IPS-20b (cell line): ENCODE measurements at regions not wholly inside any gene's neighbourhood (a gene's known extent, or its start where the extent isn't known, plus 50 kb on each side); places are given as distances from the start of the nearest gene placed in this dataset.

Source experiments
- H3K27ac ChIP-seq: one replicate; pipeline ENCODE4 v1.5.1; 2013; ENCODE audit warnings: low read length
- H3K27me3 ChIP-seq: 2 replicates; pipeline ENCODE4 v1.6.1; 2013; ENCODE audit warnings: mild to moderate bottlenecking, low read length, inconsistent platforms; ENCODE audit not compliant: insufficient read depth
- H3K36me3 ChIP-seq: 2 replicates; pipeline ENCODE4 v1.6.1; 2013; ENCODE audit warnings: low read depth, mild to moderate bottlenecking, inconsistent platforms, low read length, moderate library complexity; ENCODE audit not compliant: insufficient read depth
- H3K4me1 ChIP-seq: 2 replicates; pipeline ENCODE4 v1.6.1; 2013; ENCODE audit warnings: mild to moderate bottlenecking, control low read depth, inconsistent platforms, low read length, moderate library complexity; ENCODE audit not compliant: insufficient read depth
- H3K4me3 ChIP-seq: 2 replicates; pipeline ENCODE4 v1.5.1; 2013; ENCODE audit warnings: mild to moderate bottlenecking, low read length, inconsistent platforms
- H3K9ac ChIP-seq: 2 replicates; pipeline ENCODE4 v1.6.1; 2013; ENCODE audit warnings: low read depth, mild to moderate bottlenecking, inconsistent platforms, low read length, moderate library complexity
- H3K9me3 ChIP-seq: 2 replicates; pipeline ENCODE4 v1.6.1; 2013; ENCODE audit warnings: mild to moderate bottlenecking, low read depth, low read length, inconsistent platforms; ENCODE audit not compliant: insufficient read depth

GRCh38 chr13:73599232-73600128 is 534.7 kb downstream of the KLF12 start:
- Histone ChIP-seq H3K9me3 (no peaks in the 10 kb centered on the region), H3K27ac (no peak overlapping the region), H3K36me3 (no peaks in the 10 kb centered on the region), H3K4me3 (no peak overlapping the region), H3K27me3 (no peaks in the 10 kb centered on the region), H3K9ac (no peak overlapping the region), H3K4me1 (no peaks in the 10 kb centered on the region)

DNA sequence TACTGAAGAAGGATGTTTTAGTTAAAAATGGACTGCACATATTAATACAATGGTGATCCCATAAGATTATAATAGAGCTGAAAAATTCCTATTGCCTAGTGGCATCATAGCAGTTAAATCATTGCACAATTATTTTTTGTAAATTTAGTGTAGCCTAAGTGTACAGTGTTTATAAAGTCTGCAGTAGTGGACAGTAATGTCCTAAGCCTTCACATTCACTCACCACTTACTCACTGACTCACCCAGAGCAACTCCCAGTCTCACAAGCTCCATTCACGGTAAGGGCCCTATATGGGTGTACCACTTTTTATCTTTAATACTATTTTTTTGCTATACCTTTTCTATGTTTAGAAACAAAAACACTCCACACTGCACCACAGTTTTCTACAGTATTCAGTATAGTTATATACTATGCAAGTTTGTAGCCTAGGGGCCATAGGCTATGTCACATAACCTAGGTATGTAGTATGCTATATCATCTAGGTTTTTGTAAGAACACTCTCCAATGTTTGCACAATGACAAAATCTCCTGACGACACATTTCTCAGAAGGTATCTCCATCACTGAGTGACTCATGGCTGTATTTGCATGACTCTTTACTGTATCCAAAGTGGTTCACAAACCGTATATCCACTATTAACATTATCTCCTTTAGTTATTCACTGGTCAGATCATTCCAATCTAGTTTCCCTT is 536.0 kb downstream of the KLF12 start:
- Histone ChIP-seq H3K4me1 (no peaks in the 10 kb centered on the region), H3K27me3 (no peaks in the 10 kb centered on the region), H3K4me3 (no peak overlapping the region), H3K36me3 (no peaks in the 10 kb centered on the region), H3K27ac (no peak overlapping the region), H3K9me3 (no peaks in the 10 kb centered on the region), H3K9ac (no peak overlapping the region)

DNA sequence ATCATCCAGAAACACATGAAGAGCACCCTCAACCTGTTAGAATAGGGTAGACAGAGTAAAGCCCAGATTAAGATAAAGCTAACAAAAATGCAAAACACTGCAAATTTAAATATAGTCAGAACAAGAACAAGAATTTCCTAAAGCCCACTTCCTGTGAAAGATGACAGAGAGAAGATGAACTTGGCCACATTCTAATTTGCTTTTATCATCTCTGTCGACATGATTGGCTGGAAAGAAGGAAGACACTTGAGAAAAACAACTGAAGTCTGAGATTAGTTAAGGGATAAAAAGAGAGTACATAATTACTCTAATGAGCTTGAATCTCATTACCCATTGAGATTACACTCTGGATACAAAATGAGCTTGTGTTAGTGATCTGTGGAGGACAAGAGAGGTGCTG is 537.6 kb downstream of the KLF5 start:
- Histone ChIP-seq H3K27me3 (no peaks in the 10 kb centered on the region), H3K9me3 (no peaks in the 10 kb centered on the region), H3K4me3 (no peak overlapping the region), H3K36me3 (no peaks in the 10 kb centered on the region), H3K9ac (no peak overlapping the region), H3K27ac (no peak overlapping the region), H3K4me1 (no peaks in the 10 kb centered on the region)

- H3K9me3 ChIP-seq, result no peaks in the 10 kb centered on the region
- H3K27ac ChIP-seq, result no peak overlapping the region
- no peaks in the 10 kb centered on the region for H3K4me1 ChIP-seq
- H3K9ac ChIP-seq, result no peak overlapping the region
- no peaks in the 10 kb centered on the region for H3K27me3 ChIP-seq
- H3K4me3 ChIP-seq, result no peak overlapping the region
- H3K36me3 ChIP-seq, result no peaks in the 10 kb centered on the region
Measured at GRCh38 chr13:73593199-73593765, 534.5 kb downstream of the KLF5 start.

DNA sequence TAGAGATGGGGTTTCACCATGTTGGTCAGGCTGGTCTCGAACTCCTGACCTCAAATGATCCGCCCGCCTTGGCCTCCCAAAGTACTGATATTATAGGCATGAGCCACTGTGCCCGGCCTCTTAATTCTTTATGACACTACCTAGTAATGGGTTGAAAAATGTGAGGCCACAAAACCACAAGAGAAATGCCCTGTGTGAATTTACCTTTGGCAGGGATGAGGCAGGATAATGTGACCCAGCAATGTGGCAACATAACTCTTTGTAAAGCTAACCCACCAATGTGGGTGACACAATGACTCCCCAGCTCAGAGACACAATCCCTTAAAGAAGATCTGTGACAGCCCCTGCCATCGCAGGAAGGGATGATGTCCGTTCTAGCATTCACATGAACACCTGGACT is 533.1 kb downstream of the KLF5 start:
- no peaks in the 10 kb centered on the region for H3K27me3 ChIP-seq
- no peaks in the 10 kb centered on the region for H3K36me3 ChIP-seq
- H3K4me3 ChIP-seq, result no peak overlapping the region
- H3K9ac ChIP-seq, result no peak overlapping the region
- H3K4me1 ChIP-seq, result no peaks in the 10 kb centered on the region
- no peak overlapping the region for H3K27ac ChIP-seq
- H3K9me3 ChIP-seq, result no peaks in the 10 kb centered on the region

GRCh38 chr13:73590795-73591194 is 532.0 kb downstream of the KLF5 start:
- H3K4me3 ChIP-seq, result no peak overlapping the region
- no peaks in the 10 kb centered on the region for H3K4me1 ChIP-seq
- no peaks in the 10 kb centered on the region for H3K27me3 ChIP-seq
- no peak overlapping the region for H3K27ac ChIP-seq
- H3K9me3 ChIP-seq, result no peaks in the 10 kb centered on the region
- H3K36me3 ChIP-seq, result no peaks in the 10 kb centered on the region
- no peak overlapping the region for H3K9ac ChIP-seq

- Histone ChIP-seq H3K4me1 (no peaks in the 10 kb centered on the region), H3K27me3 (no peaks in the 10 kb centered on the region), H3K9ac (no peak overlapping the region), H3K27ac (no peak overlapping the region), H3K4me3 (no peak overlapping the region), H3K36me3 (no peaks in the 10 kb centered on the region), H3K9me3 (no peaks in the 10 kb centered on the region)
Measured at GRCh38 chr13:73585236-73585635, 526.4 kb downstream of the KLF5 start.

GRCh38 chr13:73583331-73583730 is 524.5 kb downstream of the KLF5 start:
- H3K36me3 ChIP-seq, result no peaks in the 10 kb centered on the region
- H3K27ac ChIP-seq, result no peak overlapping the region
- no peaks in the 10 kb centered on the region for H3K9me3 ChIP-seq
- H3K4me3 ChIP-seq, result no peak overlapping the region
- H3K9ac ChIP-seq, result no peak overlapping the region
- H3K27me3 ChIP-seq, result no peaks in the 10 kb centered on the region
- H3K4me1 ChIP-seq, result no peaks in the 10 kb centered on the region

GRCh38 chr13:73580513-73581267 is 521.9 kb downstream of the KLF5 start:
- Histone ChIP-seq H3K4me1 (no peaks in the 10 kb centered on the region), H3K4me3 (no peak overlapping the region), H3K9me3 (no peaks in the 10 kb centered on the region), H3K27me3 (no peaks in the 10 kb centered on the region), H3K27ac (no peak overlapping the region), H3K36me3 (no peaks in the 10 kb centered on the region), H3K9ac (no peak overlapping the region)

GRCh38 chr13:73579574-73580274 is 520.9 kb downstream of the KLF5 start:
- Histone ChIP-seq H3K27ac (no peak overlapping the region), H3K27me3 (no peaks in the 10 kb centered on the region), H3K4me3 (no peak overlapping the region), H3K4me1 (no peaks in the 10 kb centered on the region), H3K36me3 (no peaks in the 10 kb centered on the region), H3K9ac (no peak overlapping the region), H3K9me3 (no peaks in the 10 kb centered on the region)

DNA sequence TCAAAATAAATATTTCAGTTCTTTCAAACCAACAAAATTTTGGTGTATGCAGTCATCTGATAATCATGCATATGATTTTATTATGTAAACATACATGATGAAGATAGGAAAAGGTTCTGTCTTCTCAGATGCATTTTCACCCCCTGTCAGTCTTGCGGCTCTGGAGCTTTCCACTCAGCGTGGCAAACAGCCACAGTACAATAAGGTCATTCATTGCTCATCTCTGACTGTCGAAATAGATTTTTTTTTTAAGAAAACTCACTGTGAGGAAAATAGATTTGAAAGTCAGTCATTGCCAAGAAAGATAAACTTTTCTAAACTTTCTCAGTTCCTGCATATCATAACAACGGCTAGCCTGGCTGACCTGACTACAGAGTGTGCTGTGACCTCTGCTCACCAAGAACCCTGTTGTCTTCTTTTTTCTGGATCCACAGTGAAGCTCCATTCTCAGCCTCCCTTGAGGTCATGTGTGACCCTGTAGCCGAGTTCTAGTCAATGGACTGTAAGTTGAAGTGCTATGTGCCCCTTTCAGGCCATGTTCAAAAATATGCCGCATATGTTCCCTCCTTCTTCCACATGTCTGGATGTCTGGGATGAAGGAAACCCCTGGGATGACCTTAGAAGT is 519.6 kb downstream of the KLF5 start:
- Histone ChIP-seq H3K36me3 (no peaks in the 10 kb centered on the region), H3K9me3 (no peaks in the 10 kb centered on the region; the same call in 1 of the 2 replicates), H3K27ac (no peak overlapping the region), H3K4me3 (no peak overlapping the region), H3K4me1 (no peaks in the 10 kb centered on the region), H3K27me3 (no peaks in the 10 kb centered on the region), H3K9ac (no peak overlapping the region)
